IMR-90 (cell line): ENCODE measurements at regions not wholly inside any gene's neighbourhood (a gene's known extent, or its start where the extent isn't known, plus 50 kb on each side); places are given as distances from the start of the nearest gene placed in this dataset.

Experiments used
- ATAC-seq: fragments of 200-7000 bp; cut with Tn5 transposase; 2 replicates; pipeline ENCODE4 v1.9.1; 2020; ENCODE audit warnings: low read depth, mild to moderate bottlenecking, moderate library complexity
- BruUV-seq: library from RNA; stranded (reverse); fragments of 400-500 nt; replicated peaks from 2 replicates; lab custom pipeline; 2021; lab: Mats Ljungman, UMichigan
- CTCF ChIA-PET: fragments of 300-600 bp; formaldehyde crosslinking; extraction: SDS; loops from one replicate; lab custom pipeline; 2021; ENCODE audit warnings: antibody characterized with exemption; lab: Yijun Ruan, JAX
- POLR2A ChIA-PET: fragments of 300-600 bp; sonication (Branson Sonifier 250); formaldehyde crosslinking; loops from one replicate; lab custom pipeline; 2022; ENCODE audit warnings: antibody characterized with exemption; ENCODE audit not compliant: unreplicated experiment; lab: Charles Lee
- DNase-seq: peaks from one replicate; pipeline ENCODE4 v3.0.0; 2013
- H2AFZ ChIP-seq: replicated peaks from 2 replicates; pipeline ENCODE3; 2013; ENCODE audit warnings: low read length, mild to moderate bottlenecking; ENCODE audit not compliant: poor library complexity
- H2AK5ac ChIP-seq: 2 replicates; pipeline ENCODE4 v1.6.1; 2013; ENCODE audit warnings: low read depth, low read length, inconsistent platforms
- H2AK9ac ChIP-seq: replicated peaks from 2 replicates; pipeline ENCODE3; 2013; ENCODE audit warnings: mild to moderate bottlenecking, low read depth, low read length, moderate library complexity; ENCODE audit not compliant: poor library complexity
- H2BK120ac ChIP-seq: 2 replicates; pipeline ENCODE4 v1.6.1; 2013; ENCODE audit warnings: low read depth, low read length, inconsistent platforms
- H2BK15ac ChIP-seq: 3 replicates; pipeline ENCODE4 v1.6.1; 2013; ENCODE audit warnings: low read depth, low read length, inconsistent platforms
- H2BK20ac ChIP-seq: 2 replicates; pipeline ENCODE4 v1.6.1; 2013; ENCODE audit warnings: low read depth, mild to moderate bottlenecking, inconsistent platforms, low read length, moderate library complexity
- H2BK5ac ChIP-seq: 2 replicates; pipeline ENCODE4 v1.6.1; 2013; ENCODE audit warnings: mild to moderate bottlenecking, low read depth, low read length, inconsistent platforms; ENCODE audit not compliant: poor library complexity, severe bottlenecking
- H3K14ac ChIP-seq: replicated peaks from 2 replicates; pipeline ENCODE4 v1.6.1; 2013; ENCODE audit warnings: low read depth, low read length, inconsistent platforms
- H3K18ac ChIP-seq: 2 replicates; pipeline ENCODE4 v1.6.1; 2013; ENCODE audit warnings: low read depth, low read length, control low read depth
- H3K23ac ChIP-seq: 2 replicates; pipeline ENCODE4 v1.6.1; 2013; ENCODE audit warnings: low read depth, low read length, inconsistent platforms
- H3K27ac ChIP-seq: 2 replicates; pipeline ENCODE4 v1.5.1; 2013; ENCODE audit warnings: mild to moderate bottlenecking, control low read depth, low read length; ENCODE audit not compliant: insufficient read depth
- H3K27me3 ChIP-seq: 2 replicates; pipeline ENCODE4 v1.6.1; 2013; ENCODE audit warnings: low read length; ENCODE audit not compliant: control insufficient read depth, insufficient read depth
- H3K36me3 ChIP-seq: 2 replicates; pipeline ENCODE4 v1.6.1; 2013; ENCODE audit warnings: low read length, mixed read lengths; ENCODE audit not compliant: control insufficient read depth, insufficient read depth
- H3K4ac ChIP-seq: 2 replicates; pipeline ENCODE4 v1.6.1; 2013; ENCODE audit warnings: low read depth, low read length, inconsistent platforms
- H3K4me1 ChIP-seq: 2 replicates; pipeline ENCODE4 v1.6.1; 2013; ENCODE audit warnings: low read length, mixed read lengths; ENCODE audit not compliant: control insufficient read depth, insufficient read depth
- H3K4me2 ChIP-seq: 2 replicates; pipeline ENCODE4 v1.6.1; 2013; ENCODE audit warnings: low read depth, mild to moderate bottlenecking, control low read depth, low read length, moderate library complexity
- H3K4me3 ChIP-seq: 2 replicates; pipeline ENCODE4 v1.5.1; 2013; ENCODE audit warnings: low read depth, mild to moderate bottlenecking, control low read depth, low read length, moderate library complexity; ENCODE audit not compliant: insufficient read depth
- H3K56ac ChIP-seq: 2 replicates; pipeline ENCODE4 v1.6.1; 2013; ENCODE audit warnings: low read length, inconsistent platforms; ENCODE audit not compliant: insufficient read depth; ENCODE audit errors: extremely low read depth
- H3K79me1 ChIP-seq, 2 experiments: 2 replicates each; pipeline ENCODE4 v1.6.1; 2013; ENCODE audit warnings: low read length in 2 of 2, inconsistent platforms in 1 of 2, low read depth in 1 of 2
- H3K9ac ChIP-seq: 2 replicates; pipeline ENCODE4 v1.6.1; 2013; ENCODE audit warnings: low read depth, low read length, control low read depth
- H3K9me1 ChIP-seq: 2 replicates; pipeline ENCODE4 v1.6.1; 2013; ENCODE audit warnings: low read length, inconsistent platforms; ENCODE audit not compliant: insufficient read depth
- H3K9me3 ChIP-seq: 2 replicates; pipeline ENCODE4 v1.6.1; 2013; ENCODE audit warnings: low read length; ENCODE audit not compliant: control insufficient read depth, insufficient read depth
- H4K20me1 ChIP-seq: 2 replicates; pipeline ENCODE4 v1.6.1; 2013; ENCODE audit warnings: low read length, inconsistent platforms; ENCODE audit not compliant: insufficient read depth
- H4K5ac ChIP-seq: 2 replicates; pipeline ENCODE4 v1.6.1; 2013; ENCODE audit warnings: mild to moderate bottlenecking, low read depth, low read length, control low read depth
- H4K8ac ChIP-seq, 2 experiments: 2 replicates each; pipeline ENCODE4 v1.6.1; 2013; ENCODE audit warnings: low read depth in 2 of 2, low read length in 2 of 2, control low read depth in 1 of 2, inconsistent platforms in 1 of 2
- H4K91ac ChIP-seq: 2 replicates; pipeline ENCODE4 v1.6.1; 2013; ENCODE audit warnings: low read depth, low read length, inconsistent platforms; ENCODE audit not compliant: insufficient read depth
- CEBPB ChIP-seq: IDR thresholded peaks from 2 replicates; pipeline ENCODE4 v1.6.1; 2012; ENCODE audit warnings: low read depth, low read length, improper control_type of control experiment
- MXI1 ChIP-seq: IDR thresholded peaks from 2 replicates; pipeline ENCODE4 v1.6.1; 2012; ENCODE audit warnings: low read depth, mild to moderate bottlenecking, low read length, moderate library complexity, borderline replicate concordance
- POLR2A ChIP-seq: IDR thresholded peaks from 2 replicates; pipeline ENCODE4 v1.6.1; 2012; ENCODE audit warnings: mild to moderate bottlenecking, low read depth, low read length
- RAD21 ChIP-seq: IDR thresholded peaks from 2 replicates; pipeline ENCODE4 v1.6.1; 2012; ENCODE audit warnings: low read length, improper control_type of control experiment
- RCOR1 ChIP-seq: IDR thresholded peaks from 2 replicates; pipeline ENCODE4 v1.6.1; 2012; ENCODE audit warnings: mild to moderate bottlenecking, low read length, improper control_type of control experiment; ENCODE audit not compliant: insufficient replicate concordance
- RFX5 ChIP-seq: IDR thresholded peaks from 2 replicates; pipeline ENCODE4 v1.8.0; 2012; ENCODE audit warnings: low read depth, mild to moderate bottlenecking, low read length, moderate library complexity
- WGBS, 2 experiments: methylation state at CpG; one replicate each; pipeline versions ENCODE4 v1.1.5 to v1.1.7; 2013; ENCODE audit warnings: missing lambda C conversion rate in 2 of 2; ENCODE audit not compliant: insufficient read length in 1 of 2; ENCODE audit errors: extremely low coverage in 2 of 2; 5-methylcytosine and 5-hydroxymethylcytosine counted together
- dilution Hi-C: fragments of 300-500 bp; cut with HindIII; formaldehyde crosslinking; loops from one replicate; pipeline ENCODE4 v1.14.3; 2018; ENCODE audit warnings: low sequenced_read_pairs; ENCODE audit not compliant: unreplicated experiment
- in situ Hi-C: fragments of 300-500 bp; cut with MboI; formaldehyde crosslinking; loops from 3 replicates; pipeline ENCODE4 v1.14.3; 2019; ENCODE audit warnings: low sequenced_read_pairs, inconsistent platforms, mixed read lengths
- intact Hi-C: fragments of 100-400 bp; cut with micrococcal nuclease; formaldehyde crosslinking; loops from 2 replicates; pipeline ENCODE4 v1.10.0; 2022
- TF ChIP-seq, protein P1 (sequence below): fragments of 150-350 bp; IDR thresholded peaks from 2 replicates; pipeline ENCODE4 v1.6.1; 2017; ENCODE audit warnings: mild to moderate bottlenecking, antibody characterized with exemption, low read length, low read depth

DNA sequence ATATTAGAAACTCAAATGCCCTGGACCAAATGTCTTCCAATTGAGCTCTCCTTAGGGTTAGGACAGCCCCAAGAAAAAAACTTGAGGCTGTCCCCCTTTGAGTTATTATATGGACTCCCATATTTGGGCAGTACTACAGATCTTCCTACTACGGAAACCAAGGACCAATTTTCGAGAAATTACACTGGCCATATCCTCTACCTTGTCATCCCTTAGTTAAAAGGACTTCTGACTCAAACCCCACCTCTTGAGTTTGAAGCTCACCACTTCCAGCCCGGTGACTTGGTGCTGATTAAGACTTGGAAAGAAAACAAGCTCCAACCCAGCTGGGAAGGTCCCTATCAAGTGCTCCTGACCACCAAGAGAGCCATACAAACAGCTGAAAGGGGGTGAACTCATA lies 497.0 kb upstream of the GRAMD2B start:
- Histone ChIP-seq H4K8ac (no peak overlapping the region), H3K56ac (no peak overlapping the region), H3K9ac (no peak overlapping the region), H3K14ac (no peak overlapping the region), H3K36me3 (no peaks in the 10 kb centered on the region), H2BK5ac (no peak overlapping the region), H4K91ac (no peak overlapping the region), H2BK20ac (no peak overlapping the region), H4K5ac (no peak overlapping the region), H3K18ac (no peak overlapping the region), H2AK5ac (no peak overlapping the region), H2BK15ac (no peak overlapping the region), H3K4me2 (no peak overlapping the region), H4K20me1 (no peaks in the 10 kb centered on the region), H3K27ac (no peak overlapping the region), H3K27me3 (no peaks in the 10 kb centered on the region), H3K9me3 (no peaks in the 10 kb centered on the region), H3K4me1 (no peaks in the 10 kb centered on the region), H2AK9ac (no peak overlapping the region), H2BK120ac (no peak overlapping the region), H3K4ac (no peak overlapping the region), H3K4me3 (no peak overlapping the region), H3K9me1 (no peaks in the 10 kb centered on the region), H2AFZ (no peak overlapping the region), H3K79me1 (no peaks in the 10 kb centered on the region), H3K23ac (no peak overlapping the region)
- in situ Hi-C loops (no loop called here), dilution Hi-C loops (no loop called here), intact Hi-C loops (no loop called here)
- ATAC-seq (no peak), DNase-seq (no peak)
- BruUV-seq: no TSS peak
- ChIA-PET CTCF (no interaction called here), POLR2A (no interaction called here)
- TF ChIP-seq RFX5 (no peak), CEBPB (no peak), POLR2A (no peak), RAD21 (no peak), RCOR1 (no peak), MXI1 (no peak)
- TF ChIP-seq, protein P1, sequence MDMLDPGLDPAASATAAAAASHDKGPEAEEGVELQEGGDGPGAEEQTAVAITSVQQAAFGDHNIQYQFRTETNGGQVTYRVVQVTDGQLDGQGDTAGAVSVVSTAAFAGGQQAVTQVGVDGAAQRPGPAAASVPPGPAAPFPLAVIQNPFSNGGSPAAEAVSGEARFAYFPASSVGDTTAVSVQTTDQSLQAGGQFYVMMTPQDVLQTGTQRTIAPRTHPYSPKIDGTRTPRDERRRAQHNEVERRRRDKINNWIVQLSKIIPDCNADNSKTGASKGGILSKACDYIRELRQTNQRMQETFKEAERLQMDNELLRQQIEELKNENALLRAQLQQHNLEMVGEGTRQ: no peak
- WGBS, 2 experiments: 40% methylated on average over 1 of the region's 3 CpGs; no CpG with 5 or more reads in 1 of the 2 experiments
